ENCODE measurements at regions not wholly inside any gene's neighbourhood (a gene's known extent, or its start where the extent isn't known, plus 50 kb on each side); places are given as distances from the start of the nearest gene placed in this dataset.
"Not testable (repeated sequence)": the region's sequence is repeated elsewhere in the genome, so short reads cannot be mapped to it uniquely, and the experiment has no call there.

GRCh38 chr1:82829527-82829926, 1028.8 kb downstream of the ADGRL2 start:
- DNase-seq (ENCODE audit: low read depth): no peak

GRCh38 chr1:82823876-82824275, 1023.1 kb downstream of the ADGRL2 start:
- no peak for DNase-seq (ENCODE audit: low read depth)

GRCh38 chr1:82820816-82821215, 1020.1 kb downstream of the ADGRL2 start:
- DNase-seq (ENCODE audit: low read depth): no peak

GRCh38 chr1:82819234-82819633, 1018.5 kb downstream of the ADGRL2 start:
- no peak for DNase-seq (ENCODE audit: low read depth)

GRCh38 chr1:82818586-82818985, 1017.9 kb downstream of the ADGRL2 start:
- no peak for DNase-seq (ENCODE audit: low read depth)

GRCh38 chr1:82813386-82813785, 1012.7 kb downstream of the ADGRL2 start:
- no peak for DNase-seq (ENCODE audit: low read depth)

- DNase-seq (ENCODE audit: low read depth): no peak
These were observed 1009.9 kb downstream of the ADGRL2 start for GRCh38 chr1:82810601-82811000.

GRCh38 chr1:82807563-82807962, 1006.8 kb downstream of the ADGRL2 start:
- no peak for DNase-seq (ENCODE audit: low read depth)

GRCh38 chr1:82806133-82806532, 1005.4 kb downstream of the ADGRL2 start:
- DNase-seq (ENCODE audit: low read depth): no peak

GRCh38 chr1:82801176-82801575, 1000.4 kb downstream of the ADGRL2 start:
- DNase-seq (ENCODE audit: low read depth): no peak

GRCh38 chr1:82800721-82801120, 1000.0 kb downstream of the ADGRL2 start:
- DNase-seq (ENCODE audit: low read depth): no peak

- no peak for DNase-seq (ENCODE audit: low read depth)
These were observed 998.5 kb downstream of the ADGRL2 start for GRCh38 chr1:82799261-82799660.

- no peak for DNase-seq (ENCODE audit: low read depth)
These were observed 994.9 kb downstream of the ADGRL2 start for GRCh38 chr1:82795508-82796149.

GRCh38 chr1:82792151-82792550, 991.4 kb downstream of the ADGRL2 start:
- no peak for DNase-seq (ENCODE audit: low read depth)

- DNase-seq (ENCODE audit: low read depth): no peak
These were observed 989.8 kb downstream of the ADGRL2 start for GRCh38 chr1:82790556-82790955.

GRCh38 chr1:82788660-82789059, 987.9 kb downstream of the ADGRL2 start:
- no peak for DNase-seq (ENCODE audit: low read depth)

- DNase-seq (ENCODE audit: low read depth): no peak
These were observed 987.3 kb downstream of the ADGRL2 start for GRCh38 chr1:82788038-82788437.

- DNase-seq (ENCODE audit: low read depth): no peak
These were observed 986.1 kb downstream of the ADGRL2 start for GRCh38 chr1:82786883-82787282.

GRCh38 chr1:82785268-82785790, 984.6 kb downstream of the ADGRL2 start:
- DNase-seq (ENCODE audit: low read depth): no peak

- no peak for DNase-seq (ENCODE audit: low read depth)
These were observed 982.3 kb downstream of the ADGRL2 start for GRCh38 chr1:82783044-82783443.

GRCh38 chr1:82782599-82782998, 981.9 kb downstream of the ADGRL2 start:
- no peak for DNase-seq (ENCODE audit: low read depth)

- no peak for DNase-seq (ENCODE audit: low read depth)
These were observed 977.9 kb downstream of the ADGRL2 start for GRCh38 chr1:82778612-82779011.

GRCh38 chr1:82777240-82777639, 976.5 kb downstream of the ADGRL2 start:
- DNase-seq (ENCODE audit: low read depth): no peak

- not testable (repeated sequence) for DNase-seq (ENCODE audit: low read depth)
These were observed 976.0 kb downstream of the ADGRL2 start for GRCh38 chr1:82776730-82777129.

Data from T-helper 22 cell (primary cell).